ENCODE measurements at regions not wholly inside any gene's neighbourhood (a gene's known extent, or its start where the extent isn't known, plus 50 kb on each side); places are given as distances from the start of the nearest gene placed in this dataset.

- no peak for TF ChIP-seq CTCF (IDR thresholded peaks at IDR 0.05)
- no peak for TF ChIP-seq SIN3A (IDR thresholded peaks at IDR 0.05; ENCODE audit: borderline replicate concordance, insufficient read depth, low read depth, low read length)
- no peak for TF ChIP-seq REST (IDR thresholded peaks at IDR 0.05; ENCODE audit: insufficient read depth in 1 of 2, low read depth in 2 of 2, low read length in 1 of 2)
- no peak for TF ChIP-seq TCF7L2 (IDR thresholded peaks at IDR 0.05; ENCODE audit: low read depth, low read length)
- TF ChIP-seq POLR2AphosphoS5 (IDR thresholded peaks at IDR 0.05; ENCODE audit: low read depth, low read length), result no peak
Measured at GRCh38 chr2:66191311-66191710, 243.6 kb upstream of the MEIS1 start.

Data from Panc1 (cell line).